HG02759 (cell line): ENCODE measurements at regions not wholly inside any gene's neighbourhood (a gene's known extent, or its start where the extent isn't known, plus 50 kb on each side); places are given as distances from the start of the nearest gene placed in this dataset.
"Not testable (repeated sequence)": the region's sequence is repeated elsewhere in the genome, so short reads cannot be mapped to it uniquely, and the experiment has no call there.

ENCODE experiments used
- ATAC-seq: cut with Tn5 transposase; IDR thresholded peaks from one replicate; pipeline ENCODE4 v1.9.1; 2021; ENCODE audit warnings: mild to moderate bottlenecking, moderate library complexity; ENCODE audit not compliant: unreplicated experiment

DNA sequence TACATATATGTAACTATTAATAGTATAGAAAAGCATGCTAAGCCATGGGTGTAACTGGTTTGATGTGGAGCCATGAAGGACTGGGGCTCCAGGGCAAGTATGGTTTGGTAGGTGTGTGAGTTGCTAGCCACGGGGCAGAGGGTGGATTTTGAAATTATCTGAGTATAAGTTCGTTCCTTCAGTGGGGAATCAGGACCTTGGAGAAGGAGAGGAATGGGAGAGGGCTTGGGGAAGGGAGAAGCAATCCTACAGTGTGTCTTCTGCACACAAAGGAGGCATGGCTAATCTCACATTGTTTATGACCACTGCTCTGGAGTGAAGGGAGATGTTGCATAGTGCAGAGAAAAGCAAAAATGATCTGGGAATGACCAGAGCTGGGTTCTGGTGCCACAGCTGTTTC lies 127.8 kb upstream of the CADM1 start:
- no peak for ATAC-seq

- ATAC-seq: no peak
Observed at GRCh38 chr11:115631609-115632008, 127.4 kb upstream of the CADM1 start.

DNA sequence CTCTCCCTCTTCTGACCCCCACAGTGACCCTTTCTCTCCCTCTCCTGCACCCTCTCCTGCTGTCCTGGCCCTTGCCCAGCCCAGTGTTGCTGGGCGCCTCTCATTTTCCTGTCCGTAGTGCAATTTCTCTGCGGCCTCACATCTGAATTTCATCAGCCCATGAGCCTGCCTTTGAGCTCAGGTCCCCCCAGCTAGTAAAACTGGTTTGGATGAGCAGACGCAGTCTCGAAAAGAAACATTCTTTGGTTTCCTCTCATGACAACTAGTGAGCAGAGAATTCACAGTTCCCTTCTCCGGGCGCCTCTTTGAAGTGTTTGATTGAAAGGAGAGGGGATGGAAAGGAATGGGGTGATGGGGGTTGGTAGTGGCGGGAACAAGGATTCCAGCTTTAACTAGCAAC lies 126.0 kb upstream of the CADM1 start:
- ATAC-seq: no peak

DNA sequence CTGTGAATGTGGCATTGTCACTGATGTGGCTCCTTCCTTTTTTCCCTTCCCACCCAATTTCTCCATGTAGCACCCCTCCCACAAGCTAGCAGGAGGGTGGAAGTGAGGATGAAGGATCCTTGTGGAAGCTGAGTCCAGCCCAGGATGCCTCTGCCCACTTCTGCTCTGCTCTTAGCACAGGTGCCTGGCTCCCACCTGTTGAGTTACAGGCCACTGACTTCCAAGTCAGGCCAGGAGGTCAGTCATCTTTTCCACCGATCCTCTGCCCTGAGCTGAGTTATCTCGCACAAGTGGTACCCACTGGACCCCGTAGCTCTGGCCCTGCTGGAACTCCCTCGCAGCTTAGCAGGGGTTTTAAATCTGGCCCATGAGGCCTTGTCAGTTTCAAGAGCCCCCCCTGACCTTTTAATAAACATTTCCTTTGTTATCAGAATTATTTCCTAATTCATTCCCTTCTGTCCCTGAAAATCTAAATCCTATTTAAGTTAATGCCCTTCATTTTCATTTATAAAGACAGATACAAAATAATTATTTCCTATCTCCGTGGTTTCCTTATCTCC lies 125.3 kb upstream of the CADM1 start:
- ATAC-seq: no peak

GRCh38 chr11:115627666-115628460 lies 123.6 kb upstream of the CADM1 start:
- ATAC-seq: no peak

DNA sequence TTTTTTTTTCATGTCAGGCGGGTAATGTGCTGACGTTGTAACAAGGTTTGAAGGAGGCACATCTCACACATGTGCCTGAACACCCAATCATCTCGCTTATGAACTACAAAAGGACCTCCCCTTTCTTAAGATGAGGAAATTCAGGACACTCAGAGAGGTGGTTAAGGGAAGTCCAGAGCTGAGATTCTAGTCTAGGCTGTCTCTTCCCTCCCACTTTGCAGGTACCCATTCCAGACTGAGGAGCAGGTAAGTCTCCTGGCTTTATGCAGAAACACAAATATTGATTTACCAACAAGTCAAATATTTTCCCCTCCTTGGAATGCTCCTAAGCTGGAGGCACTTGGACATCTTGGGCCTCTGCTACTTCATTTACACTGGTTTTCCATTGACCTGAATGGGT lies 122.9 kb upstream of the CADM1 start:
- ATAC-seq: no peak

GRCh38 chr11:115626414-115626813 lies 122.2 kb upstream of the CADM1 start:
- ATAC-seq: no peak

DNA sequence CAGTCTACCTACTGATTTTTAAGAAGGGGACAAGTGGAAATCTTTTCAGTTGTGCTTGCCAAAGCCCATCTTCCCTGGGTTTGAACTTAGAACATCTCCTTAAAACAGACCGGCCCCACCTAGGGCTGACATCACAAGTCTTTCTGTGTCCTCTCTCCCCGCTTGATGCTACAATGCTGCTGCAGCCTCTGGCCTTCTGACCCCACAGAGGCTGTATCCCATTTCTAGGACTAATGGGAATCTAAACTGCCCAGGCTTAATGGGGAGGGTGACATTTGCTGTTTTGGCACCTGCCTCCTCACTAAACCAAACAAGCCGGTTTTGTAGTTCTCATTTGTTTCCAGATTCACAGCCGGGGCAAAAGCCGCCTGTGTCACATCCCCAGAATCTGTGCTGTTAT lies 121.3 kb upstream of the CADM1 start:
- no peak for ATAC-seq

GRCh38 chr11:115624065-115624464 lies 119.8 kb upstream of the CADM1 start:
- no peak for ATAC-seq

DNA sequence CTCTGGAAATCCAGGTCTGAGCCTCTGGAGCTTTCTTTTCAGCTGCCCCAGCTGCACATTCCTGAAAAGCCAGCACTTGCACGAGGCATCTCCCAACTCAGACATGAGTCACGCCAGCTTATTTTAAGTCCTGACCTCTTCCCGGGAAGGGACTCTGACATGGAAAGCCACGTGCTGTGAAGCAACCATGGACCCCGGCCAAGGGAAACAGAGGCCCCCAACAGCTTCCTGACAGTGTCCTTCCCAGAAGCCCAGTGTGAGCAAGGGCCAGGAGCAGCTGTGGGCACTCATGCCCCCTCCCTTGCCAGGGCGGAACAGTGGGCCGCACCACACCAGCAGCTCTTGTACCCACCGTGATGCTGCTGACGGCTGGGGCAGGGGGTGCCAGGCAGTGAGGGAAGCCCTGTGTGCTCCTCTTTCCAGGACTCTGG lies 118.8 kb upstream of the CADM1 start:
- no peak for ATAC-seq

DNA sequence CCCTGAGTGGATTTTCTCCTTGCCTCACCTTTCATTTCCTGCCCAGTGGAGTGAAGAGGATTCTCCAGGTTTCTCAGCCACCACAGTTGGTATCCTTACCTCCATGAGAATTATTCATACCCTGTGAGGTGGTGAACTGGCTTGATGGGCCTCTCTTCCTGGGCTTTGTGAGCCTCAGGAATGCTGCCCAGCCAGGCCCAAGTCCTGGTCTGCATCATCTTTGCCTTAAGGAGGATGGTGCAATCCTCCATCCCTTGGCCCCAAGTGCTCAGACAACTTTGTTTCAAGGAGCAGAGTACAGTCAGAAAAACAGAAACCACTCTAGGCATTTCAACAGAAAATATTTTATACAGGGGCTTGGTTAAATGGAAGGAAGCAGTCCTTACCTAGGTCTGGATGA lies 114.2 kb upstream of the CADM1 start:
- ATAC-seq: no peak

- no peak for ATAC-seq
Observed at GRCh38 chr11:115617767-115618166, 113.6 kb upstream of the CADM1 start.

GRCh38 chr11:115616971-115617370 lies 112.8 kb upstream of the CADM1 start:
- ATAC-seq: no peak

- ATAC-seq: no peak
Observed at GRCh38 chr11:115613986-115614632, 109.9 kb upstream of the CADM1 start.

GRCh38 chr11:115613004-115613403 lies 108.8 kb upstream of the CADM1 start:
- ATAC-seq: no peak

DNA sequence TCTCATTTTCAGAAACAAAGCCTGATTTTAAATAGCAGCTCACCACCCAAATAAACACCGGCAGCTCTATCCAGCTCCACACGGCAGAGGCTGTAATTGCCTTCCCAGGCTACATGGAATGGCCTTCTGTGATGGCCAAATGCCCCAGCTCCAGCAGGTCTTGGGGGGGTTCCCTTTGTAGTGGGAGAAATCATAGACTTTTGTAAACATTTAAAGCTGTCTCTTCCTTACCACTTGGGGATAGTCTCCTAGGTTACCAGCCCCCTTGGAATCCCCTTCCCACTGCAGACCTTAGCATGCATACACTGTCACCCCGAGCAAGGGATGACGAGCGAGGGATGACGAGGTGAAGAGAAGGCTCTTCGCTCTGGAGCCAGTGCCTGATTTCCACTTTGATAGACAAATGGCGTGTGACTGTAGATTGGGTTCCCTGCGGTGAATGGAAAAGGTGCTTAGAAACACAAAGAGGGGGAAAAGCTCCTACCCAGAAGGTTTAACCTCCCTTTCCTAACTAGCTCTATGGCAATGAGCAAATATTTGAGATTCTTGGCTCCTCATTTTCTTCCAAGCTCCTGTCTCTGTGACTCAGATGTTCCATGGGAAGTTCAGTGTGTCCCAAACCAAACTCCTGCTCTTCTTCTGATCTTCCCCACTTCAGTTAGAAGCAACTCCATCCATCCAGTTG lies 108.0 kb upstream of the CADM1 start:
- ATAC-seq: no peak

DNA sequence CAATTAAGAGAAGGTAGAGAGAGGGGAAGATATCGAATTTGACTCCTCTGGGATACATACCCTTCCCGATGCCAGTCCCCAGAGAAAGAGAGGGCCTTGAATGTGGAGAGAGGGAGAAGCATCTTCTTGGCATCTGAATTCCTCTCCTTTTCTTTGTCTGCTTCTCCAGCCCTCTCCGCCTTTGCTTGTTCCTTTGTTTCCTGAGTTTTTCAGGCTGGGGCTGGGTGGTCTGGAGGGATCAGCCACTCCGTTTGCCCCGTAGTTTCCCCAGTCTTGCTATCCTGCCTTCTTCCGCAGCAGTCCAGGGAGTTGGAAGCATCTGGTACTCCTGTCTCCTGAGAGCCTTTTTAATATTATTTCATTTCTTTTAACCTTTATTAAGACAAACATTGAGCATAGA lies 107.1 kb upstream of the CADM1 start:
- ATAC-seq: no peak

DNA sequence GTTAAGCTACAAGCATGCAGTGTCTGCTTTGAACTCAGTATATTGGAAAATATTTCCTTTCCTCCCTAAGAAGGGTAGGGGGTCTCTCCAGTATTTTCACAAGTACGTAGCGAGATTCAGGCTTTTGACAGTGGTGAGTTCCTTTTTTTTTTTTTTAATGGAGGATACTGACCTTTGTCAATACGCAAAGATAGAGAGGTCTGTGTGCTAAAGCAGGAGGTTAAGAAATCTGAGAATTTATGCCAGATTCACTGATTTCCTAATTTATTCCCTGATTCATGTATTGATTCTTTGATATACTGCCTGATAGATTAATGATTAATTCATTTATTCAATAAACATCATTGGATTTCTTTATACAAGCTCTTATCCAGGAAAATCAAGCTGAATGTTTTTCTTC lies 106.7 kb upstream of the CADM1 start:
- no peak for ATAC-seq

DNA sequence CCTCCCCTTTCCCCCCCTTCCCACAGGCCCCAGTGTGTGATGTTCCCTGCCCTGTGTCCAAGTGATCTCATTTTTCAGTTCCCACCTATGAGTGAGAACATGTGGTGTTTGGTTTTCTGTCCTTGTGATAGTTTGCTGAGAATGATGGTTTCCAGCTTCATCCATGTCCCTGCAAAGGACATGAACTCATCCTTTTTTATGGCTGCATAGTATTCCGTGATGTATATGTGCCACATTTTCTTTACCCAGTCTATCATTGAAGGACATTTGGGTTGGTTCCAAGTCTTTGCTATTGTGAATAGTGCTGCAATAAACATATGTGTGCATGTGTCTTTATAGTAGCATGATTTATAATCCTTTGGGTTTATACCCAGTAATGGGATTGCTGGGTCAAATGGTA lies 106.0 kb upstream of the CADM1 start:
- ATAC-seq: not testable (repeated sequence)

DNA sequence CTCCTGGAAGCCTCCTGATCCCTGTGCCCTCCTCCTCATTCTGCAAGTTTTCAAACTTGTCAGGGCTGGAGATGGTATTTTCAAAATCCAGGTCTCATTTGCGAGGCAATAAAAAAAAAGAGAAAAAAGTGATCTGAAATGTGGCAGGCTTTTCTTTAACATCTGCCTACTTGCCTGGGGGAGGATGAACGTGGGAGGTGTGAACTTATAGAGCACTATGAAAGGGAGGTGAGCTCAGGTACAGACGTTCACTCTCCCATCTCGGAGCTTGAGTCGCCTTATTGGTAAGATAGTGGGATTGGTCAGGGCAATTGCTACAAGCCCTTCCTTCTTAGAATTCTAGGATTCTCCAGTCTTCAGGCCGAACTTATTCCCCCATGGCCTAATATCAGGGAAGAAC lies 104.8 kb upstream of the CADM1 start:
- no peak for ATAC-seq

DNA sequence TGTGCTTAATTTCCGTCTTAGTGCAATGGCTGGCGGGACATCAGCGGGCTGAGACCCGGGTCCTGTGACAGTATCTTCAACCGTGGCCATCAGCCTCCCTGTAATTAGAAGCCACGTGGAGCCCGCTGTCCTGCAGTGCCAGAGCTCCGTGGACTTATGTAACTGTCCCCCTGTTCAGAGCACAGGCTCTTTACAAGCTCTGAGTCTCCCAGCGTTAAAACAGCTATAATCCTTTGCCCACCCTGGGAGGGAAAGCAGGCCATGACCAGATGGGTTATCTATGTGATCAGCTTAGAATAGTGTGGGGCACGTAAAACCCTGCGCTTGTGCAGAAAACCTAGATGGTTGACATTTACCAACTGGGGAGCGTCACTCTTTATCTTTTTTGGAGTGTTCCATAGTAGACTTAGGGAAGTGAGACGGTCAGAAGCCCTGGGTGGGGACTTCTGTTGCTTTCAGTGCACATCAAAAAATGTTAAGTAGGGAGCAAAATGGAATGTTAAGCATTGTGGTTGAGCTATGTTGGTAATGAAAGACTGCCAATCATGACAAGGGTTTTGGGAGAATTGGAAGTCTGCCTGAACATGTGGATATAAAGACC lies 103.5 kb upstream of the CADM1 start:
- ATAC-seq: no peak
